ENCODE measurements at regions not wholly inside any gene's neighbourhood (a gene's known extent, or its start where the extent isn't known, plus 50 kb on each side); places are given as distances from the start of the nearest gene placed in this dataset.

DNA sequence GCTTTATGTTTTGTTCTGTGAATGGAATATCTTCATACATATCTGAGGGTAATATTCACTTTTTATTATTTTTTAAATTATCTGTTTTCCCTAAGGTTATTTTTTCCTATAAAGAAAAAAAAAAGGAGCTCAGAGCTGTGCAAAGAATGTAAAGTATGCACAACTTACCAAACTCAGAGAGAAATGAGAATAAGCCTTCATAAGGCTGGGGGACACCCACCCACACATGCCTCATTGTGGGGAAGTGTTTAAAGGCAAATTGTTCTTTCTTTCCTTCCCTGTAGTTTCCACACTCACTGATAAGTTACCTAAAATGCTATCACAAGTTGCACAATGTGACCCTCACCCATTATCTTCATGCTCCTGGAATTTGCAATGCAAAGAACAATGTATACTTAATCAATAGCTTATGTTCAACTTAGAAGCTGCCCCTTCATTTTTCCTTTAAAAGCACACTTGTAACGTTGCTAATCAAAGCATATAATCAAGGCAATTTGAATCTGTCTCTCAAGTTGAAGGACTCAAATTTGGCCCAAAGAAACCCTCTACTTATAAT is 108.1 kb downstream of the GNAT3 start:
- no peak for DNase-seq (ENCODE audit: low spot score)

DNA sequence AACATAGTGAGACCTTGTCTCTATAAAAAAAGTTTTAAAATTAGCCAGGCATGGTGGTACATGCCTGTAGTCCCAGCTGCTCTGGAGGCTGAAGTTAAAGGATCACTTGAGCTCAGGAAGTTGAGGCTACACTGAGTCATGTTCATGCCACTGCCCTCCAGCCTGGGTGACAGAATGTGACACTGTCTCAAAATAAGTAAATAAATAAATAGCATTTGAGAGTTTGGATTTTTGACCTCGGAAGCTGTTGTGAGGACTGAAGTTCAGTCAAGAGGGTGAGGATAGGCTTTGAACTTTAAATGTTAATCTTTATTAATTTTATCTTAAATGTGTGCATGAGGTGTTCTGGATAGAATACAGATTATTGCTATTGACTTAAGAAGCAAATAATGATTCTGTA is 110.2 kb downstream of the GNAT3 start:
- DNase-seq (ENCODE audit: low spot score): no peak

DNA sequence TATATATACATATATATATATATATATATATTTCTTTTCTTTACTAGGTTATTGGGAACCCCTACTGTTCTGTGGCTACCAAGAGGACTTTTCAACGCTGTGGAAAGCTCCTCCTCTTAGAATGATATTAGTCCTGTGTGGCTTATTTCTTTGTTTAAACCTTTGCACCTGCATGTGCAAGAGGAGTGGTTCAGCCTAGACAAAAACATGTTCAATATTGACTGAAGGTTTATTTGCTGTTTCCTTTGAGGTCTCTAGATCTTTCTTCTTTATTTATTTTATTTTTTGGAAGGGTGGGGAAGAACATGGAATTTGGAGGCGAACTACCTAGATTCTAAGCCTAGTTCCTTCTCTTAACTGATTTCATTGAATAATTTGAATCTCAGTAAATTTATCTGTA is 118.1 kb downstream of the GNAT3 start:
- no peak for DNase-seq (ENCODE audit: low spot score)

DNA sequence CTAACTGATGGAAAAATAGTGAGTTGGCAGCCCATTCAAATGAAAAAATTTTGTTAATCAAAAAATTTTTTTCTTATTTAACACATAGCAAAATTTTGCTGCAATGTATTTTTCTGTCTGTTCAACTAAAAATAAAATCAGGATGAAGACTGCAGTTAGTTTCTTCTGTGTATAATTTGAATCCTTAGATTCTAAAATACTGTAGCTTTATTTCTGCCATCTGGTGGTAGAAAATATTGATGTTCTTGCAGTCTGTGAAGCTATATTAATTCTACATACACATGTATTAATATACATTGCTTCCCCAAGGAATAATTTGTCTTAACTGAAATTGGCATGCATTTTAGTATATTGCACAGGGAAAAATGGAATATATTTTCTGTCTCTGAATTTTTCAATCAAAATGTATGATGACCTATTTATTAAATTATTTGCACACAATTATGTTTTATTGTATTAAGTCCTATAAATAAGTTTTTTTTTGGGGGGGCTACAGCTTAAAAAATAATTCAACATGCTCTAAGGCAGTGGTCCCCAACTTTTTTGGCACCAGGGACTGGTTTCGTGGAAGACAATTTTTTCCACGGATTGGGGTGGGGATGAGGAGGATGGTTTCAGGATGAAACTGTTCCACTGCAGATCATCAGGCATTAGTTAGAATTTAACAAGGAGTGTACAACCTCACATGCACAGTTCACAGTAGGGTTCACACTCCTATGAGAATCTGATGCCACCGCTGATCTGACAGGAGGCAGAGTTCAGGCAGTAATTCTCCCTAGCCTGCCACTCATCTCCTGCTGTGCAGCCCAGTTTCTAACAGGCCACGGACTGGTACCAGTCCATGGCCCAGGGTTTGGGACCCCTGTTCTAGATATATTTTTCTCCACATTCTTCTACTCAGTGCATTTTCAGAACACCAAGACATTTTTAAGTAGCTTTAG is 119.4 kb downstream of the GNAT3 start:
- no peak for DNase-seq (ENCODE audit: low spot score)

DNA sequence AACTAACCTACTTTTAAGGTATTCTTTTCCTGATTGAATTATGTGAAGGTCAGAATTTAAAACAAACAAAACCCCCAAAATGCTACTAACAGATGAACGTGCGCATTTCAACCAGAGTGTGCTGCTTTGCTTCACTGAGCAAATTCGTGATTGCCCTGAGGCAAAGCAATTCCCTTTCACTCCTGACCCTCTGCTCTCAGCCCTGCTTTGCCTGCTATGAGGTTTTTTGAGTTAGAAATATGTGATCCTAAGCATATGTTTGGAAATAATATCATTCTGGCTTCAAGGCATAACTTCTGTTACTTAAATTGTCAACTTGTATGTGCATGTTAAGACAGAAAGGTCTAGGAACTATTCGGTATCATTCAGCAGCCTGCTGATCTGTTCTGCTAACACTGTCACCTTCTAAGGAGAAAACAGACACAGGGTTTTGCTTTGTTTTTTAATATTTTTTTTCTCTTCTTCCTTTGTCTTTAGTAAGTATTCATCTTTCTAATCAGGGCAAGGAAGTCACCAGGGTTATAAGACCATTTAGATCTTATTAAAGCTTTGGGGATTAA is 124.2 kb downstream of the GNAT3 start:
- no peak for DNase-seq (ENCODE audit: low spot score)

DNA sequence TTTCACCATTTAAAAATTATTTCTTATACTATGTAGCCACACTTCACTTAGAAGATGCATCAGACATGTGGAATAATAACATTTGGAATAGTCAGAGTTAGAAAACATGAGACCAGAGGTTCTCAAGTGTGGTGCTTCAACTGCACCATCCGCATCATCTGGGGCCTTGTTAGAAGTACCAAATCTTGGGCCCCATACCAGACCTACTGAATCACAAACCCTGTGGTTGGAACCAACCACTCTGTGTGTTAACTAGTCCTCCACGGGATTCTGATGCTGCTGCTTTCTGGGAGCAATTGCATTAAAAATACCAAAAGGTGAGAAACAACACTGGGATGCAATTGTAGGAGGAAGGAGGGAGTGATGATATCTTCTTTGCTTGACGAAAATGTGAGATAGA is 125.2 kb downstream of the GNAT3 start:
- no peak for DNase-seq (ENCODE audit: low spot score)

DNA sequence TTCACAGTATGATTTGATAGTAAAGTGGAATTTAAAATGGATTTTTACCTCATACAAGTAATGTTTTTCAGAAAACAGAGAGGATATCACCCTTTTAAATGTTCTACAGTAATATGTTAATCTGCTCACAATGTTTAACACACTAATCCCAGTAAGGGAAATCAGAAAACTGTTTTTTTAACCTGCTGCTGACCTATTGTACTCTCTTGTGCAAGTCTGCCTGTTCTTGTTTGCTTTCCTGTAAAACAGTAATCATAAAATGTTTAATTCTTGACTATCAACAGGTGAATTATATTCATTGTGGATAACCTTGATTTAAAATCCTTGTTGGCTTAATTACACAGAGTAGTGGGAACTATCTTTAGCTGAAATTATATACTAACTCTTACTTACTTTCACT is 126.4 kb downstream of the GNAT3 start:
- DNase-seq (ENCODE audit: low spot score): no peak

DNA sequence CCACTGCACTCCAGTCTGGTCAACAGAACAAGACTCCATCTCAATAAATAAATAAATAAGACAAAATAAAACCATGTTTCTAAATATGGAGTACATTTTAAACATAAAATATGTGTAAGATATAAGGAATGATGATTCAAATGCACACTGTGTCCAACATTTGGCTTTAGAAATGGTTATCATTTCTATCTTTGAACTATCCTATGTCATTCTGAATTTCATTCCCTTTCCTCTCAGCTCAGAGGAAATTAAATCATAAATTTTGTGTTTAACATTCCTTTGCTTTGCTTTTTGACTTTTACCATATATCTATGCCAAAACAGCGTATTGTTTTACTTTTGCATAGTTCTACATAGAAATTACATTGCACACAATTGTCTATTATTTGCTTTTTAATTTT is 130.9 kb downstream of the GNAT3 start:
- DNase-seq (ENCODE audit: low spot score): no peak

DNA sequence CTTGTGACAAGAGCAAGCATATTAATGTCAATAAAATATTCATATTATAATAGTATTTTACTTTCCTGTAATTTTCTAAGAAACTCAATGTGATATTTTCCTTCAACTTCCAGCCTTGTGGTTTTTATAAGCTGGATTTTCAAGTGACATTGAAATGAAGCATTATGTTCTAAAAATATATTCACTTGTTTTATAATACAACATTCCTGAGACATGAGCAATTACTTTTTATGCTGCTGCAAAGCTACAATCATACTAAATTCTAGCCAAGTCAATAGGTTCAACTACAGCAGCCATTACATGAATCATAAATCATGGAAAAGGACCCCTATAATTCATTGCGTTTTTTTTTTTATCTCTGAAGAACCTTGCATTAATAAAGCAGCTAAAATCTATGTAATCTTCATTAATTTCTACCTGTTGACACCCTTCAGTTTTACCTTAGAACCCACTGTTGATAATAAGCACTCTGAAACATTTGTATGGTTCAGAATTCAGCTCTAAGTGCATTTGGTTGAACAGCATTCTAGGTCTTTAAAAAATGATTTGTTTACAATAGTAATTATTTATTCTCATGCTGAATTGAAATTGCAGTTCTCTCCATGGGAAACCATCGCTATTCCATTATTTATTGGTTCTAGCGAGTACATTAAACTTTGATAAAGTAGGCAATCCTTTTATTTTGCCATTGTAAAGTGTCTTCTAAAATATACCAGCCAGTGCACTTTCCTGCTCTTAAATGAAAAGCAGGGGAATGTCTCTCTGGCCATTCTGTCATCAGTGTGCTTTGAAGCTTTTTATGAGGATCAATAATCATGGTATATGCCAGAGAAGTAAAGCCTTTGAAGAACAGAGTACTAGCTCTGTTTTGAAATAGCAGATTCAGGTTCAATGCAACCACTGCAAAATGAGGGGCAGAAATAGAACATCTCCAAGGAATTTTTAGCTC is 132.6 kb downstream of the GNAT3 start:
- DNase-seq (ENCODE audit: low spot score): no peak

DNA sequence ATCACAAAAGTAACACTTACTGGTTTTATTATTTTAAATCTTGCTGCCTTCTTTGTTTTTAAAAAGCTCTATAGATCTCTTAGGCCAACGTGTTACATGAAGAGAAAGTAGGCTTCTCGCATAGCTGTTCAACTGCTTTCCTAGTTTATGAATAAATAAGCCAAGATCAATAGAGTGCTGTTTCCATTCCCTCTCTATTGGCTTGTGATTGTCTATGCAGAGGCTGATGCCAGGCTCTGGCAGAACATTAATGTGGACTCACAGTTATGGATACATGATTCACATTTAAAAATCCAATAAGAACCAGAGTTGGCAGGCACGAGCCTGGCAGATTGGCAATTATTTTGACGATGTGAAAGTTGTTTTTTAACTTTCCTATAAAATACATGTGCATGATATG is 137.5 kb downstream of the GNAT3 start:
- no peak for DNase-seq (ENCODE audit: low spot score)

DNA sequence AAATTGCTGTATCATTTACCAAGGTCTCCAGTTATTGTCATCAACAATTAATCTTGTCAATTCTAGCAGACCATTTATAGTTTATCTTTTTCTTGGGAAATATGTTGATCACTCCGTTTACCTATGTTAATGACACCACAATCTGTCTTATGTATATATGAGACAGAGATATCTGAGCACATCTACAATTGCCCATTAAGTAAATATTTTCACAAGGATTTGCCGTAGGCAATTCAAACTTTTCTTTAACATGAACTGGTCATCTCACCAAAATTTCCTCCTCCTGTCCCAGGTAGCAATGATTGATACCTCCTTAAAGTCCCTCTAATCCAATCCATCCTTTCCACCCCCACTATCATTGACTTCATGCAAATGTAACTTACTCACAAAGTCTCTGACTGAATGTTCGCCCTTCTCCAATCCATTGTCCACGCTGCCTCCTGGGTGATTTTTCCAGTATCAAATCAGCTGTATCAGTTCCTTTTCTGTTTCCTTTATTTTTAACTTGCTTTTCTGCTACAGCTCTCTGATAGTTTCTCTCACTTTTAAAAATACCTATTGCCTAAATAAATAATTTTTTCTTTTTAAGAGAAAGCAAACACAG is 138.3 kb downstream of the GNAT3 start:
- DNase-seq (ENCODE audit: low spot score): no peak

DNA sequence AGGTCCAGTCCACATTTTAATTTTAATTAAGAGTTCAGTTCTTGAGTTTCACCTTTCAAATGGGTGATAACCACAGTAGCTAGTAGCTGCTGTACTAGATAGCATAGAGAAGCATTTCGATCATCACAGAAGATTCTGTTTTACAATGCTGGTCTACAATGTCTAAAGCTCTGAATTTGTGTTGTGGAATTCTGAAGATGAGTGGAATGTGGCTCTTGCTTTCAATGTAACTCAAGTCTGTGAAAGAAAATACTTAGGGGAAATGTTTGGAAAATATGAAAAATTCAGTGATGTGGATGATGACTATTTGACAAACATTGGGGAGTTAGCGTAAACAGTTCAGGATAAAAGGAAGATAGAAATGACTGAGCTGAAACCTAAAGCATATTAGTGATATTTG is 139.4 kb downstream of the GNAT3 start:
- no peak for DNase-seq (ENCODE audit: low spot score)

DNA sequence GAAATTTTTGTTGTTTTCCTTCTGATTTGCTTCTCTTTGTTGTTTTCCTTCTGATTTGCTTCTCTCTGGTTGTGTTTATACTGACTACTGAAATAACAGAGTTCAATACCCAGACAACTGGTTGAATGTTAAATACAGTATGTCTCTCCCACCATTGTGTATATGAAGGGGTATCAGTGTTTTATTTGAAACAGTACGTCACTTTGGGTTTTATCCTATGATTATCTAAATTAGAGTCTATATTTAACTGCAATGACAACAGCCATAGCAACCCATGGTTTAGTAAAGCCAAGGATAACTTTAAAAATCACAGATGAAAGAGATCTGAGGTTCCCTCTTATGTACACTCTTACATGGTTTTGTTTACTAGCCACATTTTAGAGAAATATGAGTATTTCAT is 141.3 kb downstream of the GNAT3 start:
- no peak for DNase-seq (ENCODE audit: low spot score)

DNA sequence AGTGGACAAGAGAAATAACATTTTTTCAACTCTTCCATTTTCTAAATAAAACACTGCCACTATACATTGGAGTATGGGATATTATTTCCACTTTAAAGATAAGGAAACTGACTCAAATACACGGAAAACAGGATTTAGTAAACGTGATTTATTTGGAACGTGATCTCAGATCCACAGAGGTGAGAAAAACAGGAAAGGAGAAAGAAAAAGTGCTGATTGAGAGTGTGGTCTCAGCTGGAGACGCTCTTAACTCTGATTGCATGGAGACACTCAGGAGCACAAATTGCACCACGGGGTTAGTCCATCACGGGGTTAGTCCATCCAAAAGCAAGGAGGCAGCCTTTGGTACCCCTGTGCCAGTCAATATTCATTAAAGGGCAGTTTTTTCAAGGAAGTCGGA is 142.5 kb downstream of the GNAT3 start:
- DNase-seq (ENCODE audit: low spot score): no peak

DNA sequence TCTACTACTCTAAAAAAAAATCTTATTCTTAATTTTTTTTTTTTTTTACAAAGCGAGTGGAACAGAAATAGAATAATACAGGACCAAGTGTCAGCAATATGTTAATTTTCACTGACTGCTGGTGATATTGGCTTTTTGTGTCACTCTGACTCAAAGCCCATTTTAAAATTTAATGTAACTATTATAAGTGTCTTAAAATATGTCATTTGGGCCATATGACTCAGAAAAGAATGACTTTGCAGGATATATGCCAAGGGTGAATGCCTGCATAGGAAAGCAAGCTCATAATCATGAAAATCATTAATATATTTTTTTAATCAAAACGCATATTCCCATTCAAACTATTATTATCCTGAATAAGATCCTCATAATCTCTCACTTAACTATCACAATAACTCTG is 149.2 kb downstream of the GNAT3 start:
- no peak for DNase-seq (ENCODE audit: low spot score)

DNA sequence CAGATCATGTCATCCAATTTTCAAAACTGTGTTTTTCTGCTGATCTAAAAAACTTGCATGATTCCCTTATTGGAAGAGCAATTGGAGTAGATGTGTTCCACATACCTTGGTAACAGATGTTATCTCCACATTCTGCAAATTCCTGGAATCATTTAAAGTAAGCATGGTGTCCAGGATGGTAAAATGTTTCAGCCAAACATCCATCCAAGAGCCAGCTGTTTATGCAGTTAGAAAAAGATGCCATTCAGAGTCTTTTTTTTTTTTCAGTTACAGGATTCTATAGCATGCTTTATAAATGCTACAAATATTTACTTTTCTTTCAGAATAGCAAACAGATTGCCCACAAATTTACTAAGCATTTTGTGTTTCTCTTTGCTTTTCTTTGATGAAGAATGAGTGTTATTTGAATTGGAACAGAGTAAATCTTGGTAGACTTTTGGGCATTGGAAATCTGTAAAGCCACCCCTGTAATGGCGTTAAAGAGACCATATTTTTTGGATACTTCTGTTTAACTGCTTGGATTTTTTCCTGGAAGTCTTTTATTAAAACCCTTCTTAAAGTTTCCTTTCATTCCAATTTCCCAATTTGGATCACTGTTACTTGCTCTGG is 149.8 kb downstream of the GNAT3 start:
- no peak for DNase-seq (ENCODE audit: low spot score)

DNA sequence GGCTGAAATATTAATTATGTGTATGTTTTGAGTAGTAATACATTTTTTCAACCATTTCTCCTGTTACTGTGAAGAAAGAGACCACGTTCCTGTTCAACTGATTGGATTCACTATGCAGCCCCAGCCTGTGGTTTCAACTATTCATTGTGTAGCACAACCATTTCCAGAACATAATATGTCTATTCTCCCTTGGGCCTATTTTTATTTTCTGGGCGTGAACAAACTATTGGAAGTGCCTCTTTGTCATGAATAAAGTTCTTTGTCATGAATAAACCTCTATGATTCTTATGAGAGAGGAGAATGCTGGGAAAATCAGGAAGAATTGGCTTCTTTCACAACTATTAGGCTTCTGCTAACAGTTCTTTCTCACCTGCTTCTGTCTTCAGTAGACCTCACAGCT is 152.4 kb downstream of the GNAT3 start:
- DNase-seq (ENCODE audit: low spot score): no peak

DNA sequence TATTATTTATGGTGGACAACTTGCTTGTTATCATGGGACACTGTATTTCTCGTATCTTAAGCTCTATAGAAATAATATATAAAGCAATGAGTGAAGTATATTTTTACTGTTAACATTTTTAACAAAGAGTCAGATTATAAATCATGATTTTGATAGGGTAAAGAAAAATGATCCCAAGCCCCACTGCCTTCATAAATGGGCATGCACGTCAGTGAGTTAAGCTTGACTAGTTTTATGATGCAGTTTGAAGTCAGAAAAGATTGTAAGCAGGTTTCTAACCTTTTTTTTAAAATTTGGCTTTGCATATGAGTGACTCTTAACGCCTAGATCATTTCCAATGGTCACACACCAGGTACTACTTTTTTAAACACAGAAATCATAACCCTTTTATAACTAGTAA is 152.8 kb downstream of the GNAT3 start:
- DNase-seq (ENCODE audit: low spot score): no peak

DNA sequence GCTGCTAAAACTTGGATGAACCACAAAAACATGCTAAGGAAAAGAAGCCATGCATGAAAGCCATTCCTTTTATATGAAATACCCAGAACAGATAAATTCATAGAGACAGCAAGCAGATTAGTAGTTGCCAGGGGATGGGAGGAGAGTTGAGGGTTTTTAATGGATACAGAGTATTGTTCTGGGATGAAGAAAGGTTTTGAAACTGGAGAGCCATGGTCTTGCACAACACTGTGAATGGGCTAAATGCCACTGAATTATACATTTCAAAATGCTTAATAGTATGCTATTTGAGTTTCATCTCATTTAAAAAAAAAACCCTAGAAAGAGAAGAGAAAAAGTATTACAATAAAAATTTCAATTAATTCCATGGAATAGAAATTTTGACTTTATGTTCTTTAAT is 154.3 kb downstream of the GNAT3 start:
- DNase-seq (ENCODE audit: low spot score): no peak

DNA sequence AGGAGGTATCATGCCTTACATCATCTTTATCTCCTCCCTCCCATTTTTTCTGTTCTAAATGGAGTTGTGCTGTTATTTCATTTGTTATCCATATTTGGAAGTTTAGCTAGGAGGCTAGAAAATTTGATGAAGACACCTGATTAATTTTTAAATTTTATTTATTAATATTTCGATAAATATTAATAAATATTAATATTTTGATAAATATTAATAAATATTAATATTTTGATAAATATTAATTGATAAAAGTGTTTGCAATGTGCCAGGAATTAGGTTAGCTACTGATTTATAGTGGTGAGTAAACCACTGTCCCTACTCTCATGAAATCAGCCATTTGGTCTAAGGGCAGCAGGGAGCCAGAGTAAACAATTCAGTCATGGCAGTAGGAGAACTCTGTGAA is 161.4 kb downstream of the GNAT3 start:
- DNase-seq (ENCODE audit: low spot score): no peak

DNA sequence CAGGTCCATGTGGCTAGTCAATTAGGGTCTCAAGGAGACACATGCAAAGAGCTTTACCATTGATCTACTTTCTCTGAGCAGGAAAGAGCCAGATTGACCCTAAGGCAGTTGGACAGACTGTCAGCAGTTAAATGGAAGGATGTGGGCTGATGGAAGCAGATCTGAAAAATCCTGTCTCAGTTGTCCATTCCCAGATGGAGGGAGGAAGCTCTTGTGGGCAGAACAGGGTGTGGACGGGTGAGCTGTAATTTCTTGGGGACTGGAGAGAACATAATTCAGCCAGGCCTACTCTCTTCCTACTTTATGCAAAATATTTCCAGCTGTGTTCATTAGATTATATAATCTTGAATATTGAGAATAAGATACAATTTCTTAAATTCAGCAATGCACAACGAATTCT is 163.6 kb downstream of the GNAT3 start:
- no peak for DNase-seq (ENCODE audit: low spot score)

DNA sequence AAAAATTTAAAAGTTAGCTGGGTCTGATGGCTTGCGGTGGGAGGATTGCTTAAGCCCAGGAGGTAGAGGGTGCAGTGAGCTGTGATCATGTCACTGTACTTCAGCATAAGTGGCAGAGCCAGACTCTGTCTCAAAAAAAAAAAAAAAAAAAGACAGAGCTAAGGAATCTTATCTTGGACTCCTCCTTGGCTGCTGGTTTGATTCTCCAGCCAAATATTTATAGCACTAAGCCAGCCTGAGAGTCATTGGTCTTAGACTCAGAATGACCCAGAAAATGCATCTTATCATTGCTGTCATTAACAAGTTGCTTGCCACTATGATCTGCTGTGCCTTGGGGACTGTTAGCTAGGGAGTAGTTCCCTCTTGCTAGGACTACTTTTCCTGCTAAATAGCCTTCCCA is 164.7 kb downstream of the GNAT3 start:
- no peak for DNase-seq (ENCODE audit: low spot score)

All from ecto neural progenitor cell (in vitro differentiated cells).